GM20000 (cell line): ENCODE measurements at regions not wholly inside any gene's neighbourhood (a gene's known extent, or its start where the extent isn't known, plus 50 kb on each side); places are given as distances from the start of the nearest gene placed in this dataset.

Experiments
- DNase-seq: peaks from one replicate; pipeline ENCODE4 v3.0.0; 2012; ENCODE audit warnings: low spot score
- TF ChIP-seq, protein P1 (sequence below): IDR thresholded peaks from 2 replicates; pipeline ENCODE4 v1.5.1; 2012; ENCODE audit warnings: mild to moderate bottlenecking, control low read depth; ENCODE audit errors: extremely low read depth, missing control alignments

- TF ChIP-seq, protein P1, sequence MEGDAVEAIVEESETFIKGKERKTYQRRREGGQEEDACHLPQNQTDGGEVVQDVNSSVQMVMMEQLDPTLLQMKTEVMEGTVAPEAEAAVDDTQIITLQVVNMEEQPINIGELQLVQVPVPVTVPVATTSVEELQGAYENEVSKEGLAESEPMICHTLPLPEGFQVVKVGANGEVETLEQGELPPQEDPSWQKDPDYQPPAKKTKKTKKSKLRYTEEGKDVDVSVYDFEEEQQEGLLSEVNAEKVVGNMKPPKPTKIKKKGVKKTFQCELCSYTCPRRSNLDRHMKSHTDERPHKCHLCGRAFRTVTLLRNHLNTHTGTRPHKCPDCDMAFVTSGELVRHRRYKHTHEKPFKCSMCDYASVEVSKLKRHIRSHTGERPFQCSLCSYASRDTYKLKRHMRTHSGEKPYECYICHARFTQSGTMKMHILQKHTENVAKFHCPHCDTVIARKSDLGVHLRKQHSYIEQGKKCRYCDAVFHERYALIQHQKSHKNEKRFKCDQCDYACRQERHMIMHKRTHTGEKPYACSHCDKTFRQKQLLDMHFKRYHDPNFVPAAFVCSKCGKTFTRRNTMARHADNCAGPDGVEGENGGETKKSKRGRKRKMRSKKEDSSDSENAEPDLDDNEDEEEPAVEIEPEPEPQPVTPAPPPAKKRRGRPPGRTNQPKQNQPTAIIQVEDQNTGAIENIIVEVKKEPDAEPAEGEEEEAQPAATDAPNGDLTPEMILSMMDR = no peak
- DNase-seq = no peak
These were observed 502.5 kb downstream of the VRK1 start for GRCh38 chr14:97299661-97300060.

DNA sequence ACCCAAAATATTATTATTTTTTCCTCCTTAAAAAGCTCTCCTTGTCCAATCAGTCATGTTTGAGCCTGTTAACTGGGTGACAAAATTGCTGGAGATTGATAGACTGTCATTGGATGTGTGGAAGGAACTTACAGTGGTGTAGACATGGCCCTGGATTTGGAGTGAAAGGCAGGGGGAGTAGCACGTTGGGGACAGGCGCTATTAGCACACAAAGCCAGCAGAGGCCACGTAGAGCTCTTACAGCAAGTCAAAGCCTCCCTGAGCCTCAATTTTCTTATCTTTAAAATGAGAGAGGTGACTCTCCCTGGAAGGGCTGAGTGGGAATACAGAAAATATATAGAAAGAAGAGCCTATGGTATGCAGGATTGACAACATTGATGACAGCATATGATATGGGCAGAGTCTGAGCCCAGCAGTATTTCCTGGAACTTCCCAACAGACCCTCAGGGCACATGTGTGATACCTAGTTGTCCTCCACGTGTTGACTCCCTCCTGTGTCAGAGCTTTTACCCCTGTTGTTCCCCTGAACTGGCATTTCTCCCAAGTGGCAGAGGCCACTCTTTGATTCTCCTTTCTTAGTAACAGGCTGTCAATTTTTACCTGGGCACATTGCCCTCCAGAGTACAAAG is 504.9 kb downstream of the VRK1 start:
- DNase-seq = no peak
- TF ChIP-seq, protein P1 = no peak

DNA sequence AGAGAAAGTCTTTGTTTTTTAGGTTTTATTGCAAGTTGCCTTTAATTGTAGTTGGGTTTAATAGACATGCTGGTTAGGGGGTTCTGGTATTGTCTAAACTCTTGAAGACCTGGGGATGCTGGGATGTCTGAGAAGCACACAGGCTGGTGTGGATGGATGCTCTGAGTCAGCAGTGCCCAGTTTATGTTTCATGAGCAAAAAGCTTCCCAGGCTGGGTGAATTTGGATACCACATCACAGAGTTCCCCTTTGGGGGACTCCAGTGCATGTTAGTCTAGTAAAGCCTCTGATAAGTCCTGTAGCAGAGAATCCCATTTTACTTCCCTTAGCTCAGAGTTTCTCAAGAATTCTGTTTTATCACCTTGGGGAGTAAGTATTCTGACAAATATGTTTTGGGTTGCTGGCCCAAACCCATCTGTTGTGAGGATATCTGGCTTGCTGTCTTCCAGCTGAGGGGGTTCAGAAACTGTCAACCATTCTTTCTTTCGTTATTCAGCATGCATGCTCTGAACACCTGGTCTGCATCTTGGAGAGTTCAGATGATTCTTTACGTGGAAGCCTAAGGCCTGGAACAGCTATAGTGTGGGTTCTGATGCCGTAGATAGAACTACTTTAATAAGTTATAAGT is 509.1 kb downstream of the VRK1 start:
- no peak for DNase-seq
- TF ChIP-seq, protein P1 = no peak

GRCh38 chr14:97306760-97307246 is 509.6 kb downstream of the VRK1 start:
- TF ChIP-seq, protein P1 = no peak
- DNase-seq = no peak

GRCh38 chr14:97311411-97311810 is 514.2 kb downstream of the VRK1 start:
- TF ChIP-seq, protein P1 = no peak
- no peak for DNase-seq

DNA sequence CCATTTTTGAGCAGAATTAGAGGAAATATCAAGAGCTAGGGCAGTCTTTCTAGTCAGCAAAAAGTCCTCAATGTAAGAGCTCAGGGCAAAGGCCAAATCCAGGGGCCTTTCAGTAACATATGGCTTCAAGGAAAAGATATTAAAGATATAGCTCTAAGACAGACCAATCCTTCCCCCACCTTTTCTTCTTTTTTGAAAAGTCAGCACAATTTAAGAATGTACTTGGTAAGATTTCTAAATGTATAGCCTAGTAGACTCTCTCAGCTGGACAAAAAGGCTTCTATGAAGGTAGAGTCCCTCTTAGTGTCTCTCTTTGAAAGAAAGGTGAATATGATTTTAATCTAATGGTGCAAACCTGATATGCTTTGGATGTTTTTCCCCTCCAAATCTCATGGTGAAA is 515.7 kb downstream of the VRK1 start:
- TF ChIP-seq, protein P1 = no peak

DNA sequence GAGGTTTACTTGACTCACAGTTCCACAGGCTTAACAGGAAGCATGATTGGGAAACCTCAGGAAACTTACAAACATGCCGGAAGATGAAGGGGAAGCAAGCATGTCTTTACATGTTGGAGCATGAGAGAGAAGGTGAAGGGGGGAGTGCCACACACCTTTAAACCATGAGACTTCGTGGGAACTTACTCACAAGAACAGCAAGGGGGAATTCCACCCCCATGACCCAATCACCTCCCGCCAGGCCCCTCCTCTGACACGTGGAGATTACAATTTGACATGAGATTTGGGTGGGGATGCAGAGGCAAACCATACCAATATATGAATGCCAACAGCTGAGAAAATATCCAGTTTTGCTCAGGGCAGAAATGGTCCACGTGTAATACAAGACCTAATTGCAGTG is 518.6 kb downstream of the VRK1 start:
- no peak for DNase-seq
- TF ChIP-seq, protein P1 = no peak

More for the DNA sequence above, 515.7 kb downstream of the VRK1 start:
- DNase-seq = no peak
